Gastrocnemius medialis (tissue), 4 donors: ENCODE measurements at regions not wholly inside any gene's neighbourhood (a gene's known extent, or its start where the extent isn't known, plus 50 kb on each side); places are given as distances from the start of the nearest gene placed in this dataset.

ENCODE experiments used
- POLR2A ChIP-seq, 2 donors: fragments of 450-650 bp; IDR thresholded peaks; one replicate each; pipeline ENCODE4 v1.6.1; 2017; ENCODE audit warnings: antibody characterized with exemption in 2 of 2, mild to moderate bottlenecking in 2 of 2, moderate library complexity in 2 of 2
- TF ChIP-seq, protein P1 (sequence below), 5 experiments: fragments of 450-650 bp in 3 of 5; fragments of 200-600 bp in 2 of 5; sonication (generic) in 2 of 5; IDR thresholded peaks in 4 of 5; conservative IDR thresholded peaks in 1 of 5; 1 replicate in 4 of 5; 2 replicates in 1 of 5; pipeline ENCODE4 v1.5.1; 2016 to 2019; ENCODE audit warnings: antibody characterized with exemption in 5 of 5, mild to moderate bottlenecking in 3 of 5, moderate library complexity in 3 of 5

DNA sequence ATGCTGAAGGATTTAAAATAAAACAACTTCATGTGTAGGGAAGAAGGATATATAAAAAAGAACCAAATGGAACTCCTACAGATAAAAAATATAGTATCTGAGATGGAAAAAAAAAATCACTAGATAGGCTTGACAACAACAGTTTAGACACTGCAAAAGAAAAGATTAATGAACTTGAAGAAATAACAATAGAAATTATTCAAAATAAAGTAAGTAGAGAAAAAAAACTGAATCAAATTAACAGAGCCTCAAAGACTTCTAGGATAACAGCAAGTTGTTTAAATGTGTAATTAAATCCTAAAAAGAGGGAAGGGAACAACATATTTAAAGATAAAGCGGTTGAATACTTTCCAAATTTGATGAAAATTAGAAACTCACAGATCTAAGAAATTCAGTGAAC lies 316.3 kb upstream of the ECI2 start:
- TF ChIP-seq, protein P1, sequence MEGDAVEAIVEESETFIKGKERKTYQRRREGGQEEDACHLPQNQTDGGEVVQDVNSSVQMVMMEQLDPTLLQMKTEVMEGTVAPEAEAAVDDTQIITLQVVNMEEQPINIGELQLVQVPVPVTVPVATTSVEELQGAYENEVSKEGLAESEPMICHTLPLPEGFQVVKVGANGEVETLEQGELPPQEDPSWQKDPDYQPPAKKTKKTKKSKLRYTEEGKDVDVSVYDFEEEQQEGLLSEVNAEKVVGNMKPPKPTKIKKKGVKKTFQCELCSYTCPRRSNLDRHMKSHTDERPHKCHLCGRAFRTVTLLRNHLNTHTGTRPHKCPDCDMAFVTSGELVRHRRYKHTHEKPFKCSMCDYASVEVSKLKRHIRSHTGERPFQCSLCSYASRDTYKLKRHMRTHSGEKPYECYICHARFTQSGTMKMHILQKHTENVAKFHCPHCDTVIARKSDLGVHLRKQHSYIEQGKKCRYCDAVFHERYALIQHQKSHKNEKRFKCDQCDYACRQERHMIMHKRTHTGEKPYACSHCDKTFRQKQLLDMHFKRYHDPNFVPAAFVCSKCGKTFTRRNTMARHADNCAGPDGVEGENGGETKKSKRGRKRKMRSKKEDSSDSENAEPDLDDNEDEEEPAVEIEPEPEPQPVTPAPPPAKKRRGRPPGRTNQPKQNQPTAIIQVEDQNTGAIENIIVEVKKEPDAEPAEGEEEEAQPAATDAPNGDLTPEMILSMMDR (IDR thresholded peaks at IDR 0.05 in 4 of 5, conservative IDR thresholded peaks at IDR 0.05 in 1 of 5): no peak
- no peak for TF ChIP-seq POLR2A (IDR thresholded peaks at IDR 0.05)
